Karpas-422 (cell line): ENCODE measurements at regions not wholly inside any gene's neighbourhood (a gene's known extent, or its start where the extent isn't known, plus 50 kb on each side); places are given as distances from the start of the nearest gene placed in this dataset.
A peak's percentile ranks its signal among the peaks of the same experiment; 100 is the strongest.

Experiments used
- DNase-seq: peaks from one replicate; pipeline ENCODE4 v3.0.0-alpha.2; 2015
- H2AFZ ChIP-seq: fragments of 200-600 bp; sonication (generic); 2 replicates; pipeline ENCODE4 v1.6.1; 2014; ENCODE audit warnings: antibody characterized with exemption, low read length, mixed read lengths
- H3K27ac ChIP-seq: fragments of 200-600 bp; sonication (generic); 2 replicates; pipeline ENCODE4 v1.5.1; 2014; ENCODE audit warnings: mild to moderate bottlenecking, low read length, moderate library complexity
- H3K27me3 ChIP-seq: fragments of 200-600 bp; sonication (generic); 2 replicates; pipeline ENCODE4 v1.6.1; 2014; ENCODE audit warnings: low read length, mixed read lengths
- H3K36me3 ChIP-seq: fragments of 200-600 bp; sonication (generic); 2 replicates; pipeline ENCODE4 v1.6.1; 2014; ENCODE audit warnings: low read length, mixed read lengths; ENCODE audit not compliant: insufficient read depth
- H3K4me1 ChIP-seq: fragments of 200-600 bp; sonication (generic); 2 replicates; pipeline ENCODE4 v1.6.1; 2014; ENCODE audit warnings: mild to moderate bottlenecking, low read length, mixed read lengths
- H3K4me2 ChIP-seq: fragments of 200-600 bp; sonication (generic); 2 replicates; pipeline ENCODE4 v1.6.1; 2014; ENCODE audit warnings: low read length, low read depth, mild to moderate bottlenecking; ENCODE audit not compliant: poor library complexity, severe bottlenecking
- H3K4me3 ChIP-seq: fragments of 200-600 bp; sonication (generic); 2 replicates; pipeline ENCODE4 v1.5.1; 2014; ENCODE audit warnings: mild to moderate bottlenecking, antibody characterized with exemption, low read length, mixed read lengths
- H3K79me2 ChIP-seq: fragments of 200-600 bp; sonication (generic); 2 replicates; pipeline ENCODE4 v1.6.1; 2014; ENCODE audit warnings: mild to moderate bottlenecking, low read length, mixed read lengths
- H3K9ac ChIP-seq: fragments of 200-600 bp; sonication (generic); 2 replicates; pipeline ENCODE4 v1.6.0; 2014; ENCODE audit warnings: low read length
- H3K9me2 ChIP-seq: fragments of 200-600 bp; sonication (generic), shearing (Covaris generic); replicated peaks from 2 replicates; pipeline ENCODE4 v1.6.0; 2014; ENCODE audit warnings: mild to moderate bottlenecking, low read length, moderate library complexity; ENCODE audit not compliant: insufficient read depth
- H3K9me3 ChIP-seq: fragments of 300-700, 200-600 bp; sonication (generic); 2 replicates; pipeline ENCODE4 v1.6.1; 2014; ENCODE audit warnings: low read length, mixed read lengths
- H4K20me1 ChIP-seq: fragments of 200-600 bp; sonication (generic); 2 replicates; pipeline ENCODE4 v1.6.1; 2014; ENCODE audit warnings: mild to moderate bottlenecking, antibody characterized with exemption, low read length, low read depth; ENCODE audit not compliant: insufficient read depth

- Histone ChIP-seq H3K36me3 (no peaks in the 10 kb centered on the region), H3K9ac (no peak overlapping the region), H3K27ac (no peak overlapping the region), H4K20me1 (no peaks in the 10 kb centered on the region), H3K27me3 (no peaks in the 10 kb centered on the region), H3K4me2 (no peak overlapping the region), H3K4me1 (no peaks in the 10 kb centered on the region), H3K79me2 (no peaks in the 10 kb centered on the region), H3K4me3 (no peak overlapping the region), H3K9me2 (no peaks in the 10 kb centered on the region), H2AFZ (no peak overlapping the region), H3K9me3 (no peaks in the 10 kb centered on the region)
- peak; percentile 58 for DNase-seq
Observed at GRCh38 chr2:222038067-222038802, 260.6 kb downstream of the PAX3 start.

GRCh38 chr2:222037211-222037610, 261.6 kb downstream of the PAX3 start:
- Histone ChIP-seq H3K36me3 (no peaks in the 10 kb centered on the region), H4K20me1 (no peaks in the 10 kb centered on the region), H3K9ac (no peak overlapping the region), H3K4me1 (no peaks in the 10 kb centered on the region), H2AFZ (no peak overlapping the region), H3K4me2 (no peak overlapping the region), H3K27ac (no peak overlapping the region), H3K27me3 (no peaks in the 10 kb centered on the region), H3K4me3 (no peak overlapping the region), H3K9me2 (no peaks in the 10 kb centered on the region), H3K9me3 (no peaks in the 10 kb centered on the region), H3K79me2 (no peaks in the 10 kb centered on the region)
- DNase-seq, result no peak

- Histone ChIP-seq H2AFZ (no peak overlapping the region), H3K4me2 (no peak overlapping the region), H3K4me3 (no peak overlapping the region), H3K27ac (no peak overlapping the region), H3K79me2 (no peaks in the 10 kb centered on the region), H4K20me1 (no peaks in the 10 kb centered on the region), H3K9me2 (no peaks in the 10 kb centered on the region), H3K4me1 (no peaks in the 10 kb centered on the region), H3K27me3 (no peaks in the 10 kb centered on the region), H3K9me3 (no peaks in the 10 kb centered on the region), H3K9ac (no peak overlapping the region), H3K36me3 (no peaks in the 10 kb centered on the region)
- DNase-seq, result no peak
Observed at GRCh38 chr2:222034058-222034457, 264.7 kb downstream of the PAX3 start.

GRCh38 chr2:222033541-222033940, 265.3 kb downstream of the PAX3 start:
- no peaks in the 10 kb centered on the region for H3K27me3 ChIP-seq
- H3K4me3 ChIP-seq, result no peak overlapping the region
- H3K79me2 ChIP-seq, result no peaks in the 10 kb centered on the region
- no peaks in the 10 kb centered on the region for H3K36me3 ChIP-seq
- H2AFZ ChIP-seq, result no peak overlapping the region
- no peak overlapping the region for H3K27ac ChIP-seq
- H3K9me3 ChIP-seq, result no peaks in the 10 kb centered on the region
- no peak for DNase-seq
- H3K4me1 ChIP-seq, result no peaks in the 10 kb centered on the region
- H3K9me2 ChIP-seq, result no peaks in the 10 kb centered on the region
- H3K4me2 ChIP-seq, result no peak overlapping the region
- no peaks in the 10 kb centered on the region for H4K20me1 ChIP-seq
- H3K9ac ChIP-seq, result no peak overlapping the region

- no peak overlapping the region for H3K9ac ChIP-seq
- H3K27ac ChIP-seq, result no peak overlapping the region
- H3K9me2 ChIP-seq, result no peaks in the 10 kb centered on the region
- H2AFZ ChIP-seq, result no peak overlapping the region
- H3K4me3 ChIP-seq, result no peak overlapping the region
- no peaks in the 10 kb centered on the region for H3K36me3 ChIP-seq
- no peaks in the 10 kb centered on the region for H3K79me2 ChIP-seq
- H3K27me3 ChIP-seq, result no peaks in the 10 kb centered on the region
- H3K9me3 ChIP-seq, result no peaks in the 10 kb centered on the region
- no peaks in the 10 kb centered on the region for H4K20me1 ChIP-seq
- H3K4me1 ChIP-seq, result no peaks in the 10 kb centered on the region
- no peak for DNase-seq
- no peak overlapping the region for H3K4me2 ChIP-seq
Observed at GRCh38 chr2:222025881-222026271, 272.9 kb downstream of the PAX3 start.

- Histone ChIP-seq H3K79me2 (no peaks in the 10 kb centered on the region), H3K36me3 (no peaks in the 10 kb centered on the region), H3K27me3 (no peaks in the 10 kb centered on the region), H3K9me2 (no peaks in the 10 kb centered on the region), H3K4me3 (no peak overlapping the region), H3K4me1 (no peaks in the 10 kb centered on the region), H3K27ac (no peak overlapping the region), H2AFZ (no peak overlapping the region), H3K4me2 (no peak overlapping the region), H3K9ac (no peak overlapping the region), H4K20me1 (no peaks in the 10 kb centered on the region), H3K9me3 (no peaks in the 10 kb centered on the region)
- DNase-seq, result peak; percentile 54
Observed at GRCh38 chr2:222024932-222025880, 273.6 kb downstream of the PAX3 start.

- H2AFZ ChIP-seq, result no peak overlapping the region
Observed at GRCh38 chr2:222017252-222017850, 281.4 kb downstream of the PAX3 start.

GRCh38 chr2:222013889-222014288, 284.9 kb downstream of the PAX3 start:
- no peak overlapping the region for H3K9ac ChIP-seq
- no peaks in the 10 kb centered on the region for H4K20me1 ChIP-seq
- no peaks in the 10 kb centered on the region for H3K4me1 ChIP-seq
- no peaks in the 10 kb centered on the region for H3K36me3 ChIP-seq
- no peak overlapping the region for H2AFZ ChIP-seq
- DNase-seq, result no peak
- H3K9me3 ChIP-seq, result no peaks in the 10 kb centered on the region
- no peaks in the 10 kb centered on the region for H3K27me3 ChIP-seq
- H3K4me2 ChIP-seq, result no peak overlapping the region
- no peak overlapping the region for H3K27ac ChIP-seq
- H3K9me2 ChIP-seq, result no peaks in the 10 kb centered on the region
- no peaks in the 10 kb centered on the region for H3K79me2 ChIP-seq
- H3K4me3 ChIP-seq, result no peak overlapping the region

More at GRCh38 chr2:222017252-222017850, 281.4 kb downstream of the PAX3 start:
- Histone ChIP-seq H3K9me2 (no peaks in the 10 kb centered on the region), H3K79me2 (no peaks in the 10 kb centered on the region), H3K9me3 (no peaks in the 10 kb centered on the region), H3K27ac (no peak overlapping the region), H3K27me3 (no peaks in the 10 kb centered on the region), H3K4me3 (no peak overlapping the region), H3K9ac (no peak overlapping the region), H3K4me1 (no peaks in the 10 kb centered on the region), H3K36me3 (no peaks in the 10 kb centered on the region), H3K4me2 (no peak overlapping the region), H4K20me1 (no peaks in the 10 kb centered on the region)
- DNase-seq, result no peak
